GM23338 (cell line): ENCODE measurements at regions not wholly inside any gene's neighbourhood (a gene's known extent, or its start where the extent isn't known, plus 50 kb on each side); places are given as distances from the start of the nearest gene placed in this dataset.

ENCODE experiments used
- CREB1 ChIP-seq: fragments of 250-450 bp; sonication (Bioruptor Pico); IDR thresholded peaks from 2 replicates; pipeline ENCODE4 v1.5.0; 2020; ENCODE audit warnings: low read depth, mild to moderate bottlenecking, moderate library complexity
- CTCF ChIP-seq, 2 experiments: fragments of 200-600 bp in 1 of 2; sonication (generic) in 1 of 2; conservative IDR thresholded peaks; 2 replicates each; pipeline versions ENCODE4 v1.5.1 to v1.6.1; 2016 to 2017; ENCODE audit warnings: antibody characterized with exemption in 2 of 2, low read depth in 2 of 2, mild to moderate bottlenecking in 2 of 2, moderate library complexity in 1 of 2
- ETS1 ChIP-seq: IDR thresholded peaks from 2 replicates; pipeline ENCODE4 v1.6.1; 2016; ENCODE audit warnings: antibody characterized with exemption
- EZH2 ChIP-seq: fragments of 200-600 bp; sonication (generic); IDR thresholded peaks from one replicate; pipeline ENCODE4 v1.8.0; 2017; ENCODE audit warnings: antibody characterized with exemption, mild to moderate bottlenecking, low read depth; ENCODE audit not compliant: unreplicated experiment
- EZH2phosphoT487 ChIP-seq: fragments of 200-600 bp; sonication (generic); IDR thresholded peaks from one replicate; pipeline ENCODE4 v1.8.1; 2018; ENCODE audit warnings: antibody characterized with exemption; ENCODE audit not compliant: unreplicated experiment
- JUNB ChIP-seq: IDR thresholded peaks from one replicate; pipeline ENCODE4 v1.6.1; 2016; ENCODE audit warnings: antibody characterized with exemption; ENCODE audit not compliant: unreplicated experiment
- NANOG ChIP-seq: IDR thresholded peaks from 2 replicates; pipeline ENCODE4 v1.6.1; 2016; ENCODE audit warnings: antibody characterized with exemption, borderline replicate concordance
- POLR2AphosphoS5 ChIP-seq: IDR thresholded peaks from 2 replicates; pipeline ENCODE4 v1.6.1; 2016; ENCODE audit warnings: antibody characterized with exemption, low read depth
- STAT1 ChIP-seq: IDR thresholded peaks from one replicate; pipeline ENCODE4 v1.6.1; 2016; ENCODE audit warnings: antibody characterized with exemption; ENCODE audit not compliant: unreplicated experiment
- ZNF114 ChIP-seq: fragments of 250-450 bp; sonication (Bioruptor Pico); IDR thresholded peaks from 2 replicates; pipeline ENCODE4 v1.5.0; 2020; ENCODE audit warnings: mild to moderate bottlenecking, moderate library complexity
- ZNF331 ChIP-seq: fragments of 250-450 bp; sonication (Bioruptor Pico); IDR thresholded peaks from 2 replicates; pipeline ENCODE4 v1.5.0; 2020; ENCODE audit warnings: low read depth, mild to moderate bottlenecking, moderate library complexity
- TF ChIP-seq, protein P1 (sequence below): IDR thresholded peaks from one replicate; pipeline ENCODE4 v1.6.1; 2018; ENCODE audit warnings: antibody characterized with exemption; ENCODE audit not compliant: unreplicated experiment
- TF ChIP-seq, protein P2 (sequence below): fragments of 250-450 bp; sonication (Bioruptor Pico); IDR thresholded peaks from 2 replicates; pipeline ENCODE4 v1.5.0; 2020; ENCODE audit warnings: mild to moderate bottlenecking, moderate library complexity

- TF ChIP-seq CTCF (conservative IDR thresholded peaks at IDR 0.05; ENCODE audit: low read depth in 2 of 2) (no peak), ETS1 (no peak), POLR2AphosphoS5 (no peak), EZH2 (no peak), ZNF331 (no peak), CREB1 (CRISPR knock-in tag) (no peak), NANOG (no peak), EZH2phosphoT487 (no peak), JUNB (no peak), ZNF114 (CRISPR knock-in tag) (no peak), STAT1 (no peak)
- TF ChIP-seq, protein P1, sequence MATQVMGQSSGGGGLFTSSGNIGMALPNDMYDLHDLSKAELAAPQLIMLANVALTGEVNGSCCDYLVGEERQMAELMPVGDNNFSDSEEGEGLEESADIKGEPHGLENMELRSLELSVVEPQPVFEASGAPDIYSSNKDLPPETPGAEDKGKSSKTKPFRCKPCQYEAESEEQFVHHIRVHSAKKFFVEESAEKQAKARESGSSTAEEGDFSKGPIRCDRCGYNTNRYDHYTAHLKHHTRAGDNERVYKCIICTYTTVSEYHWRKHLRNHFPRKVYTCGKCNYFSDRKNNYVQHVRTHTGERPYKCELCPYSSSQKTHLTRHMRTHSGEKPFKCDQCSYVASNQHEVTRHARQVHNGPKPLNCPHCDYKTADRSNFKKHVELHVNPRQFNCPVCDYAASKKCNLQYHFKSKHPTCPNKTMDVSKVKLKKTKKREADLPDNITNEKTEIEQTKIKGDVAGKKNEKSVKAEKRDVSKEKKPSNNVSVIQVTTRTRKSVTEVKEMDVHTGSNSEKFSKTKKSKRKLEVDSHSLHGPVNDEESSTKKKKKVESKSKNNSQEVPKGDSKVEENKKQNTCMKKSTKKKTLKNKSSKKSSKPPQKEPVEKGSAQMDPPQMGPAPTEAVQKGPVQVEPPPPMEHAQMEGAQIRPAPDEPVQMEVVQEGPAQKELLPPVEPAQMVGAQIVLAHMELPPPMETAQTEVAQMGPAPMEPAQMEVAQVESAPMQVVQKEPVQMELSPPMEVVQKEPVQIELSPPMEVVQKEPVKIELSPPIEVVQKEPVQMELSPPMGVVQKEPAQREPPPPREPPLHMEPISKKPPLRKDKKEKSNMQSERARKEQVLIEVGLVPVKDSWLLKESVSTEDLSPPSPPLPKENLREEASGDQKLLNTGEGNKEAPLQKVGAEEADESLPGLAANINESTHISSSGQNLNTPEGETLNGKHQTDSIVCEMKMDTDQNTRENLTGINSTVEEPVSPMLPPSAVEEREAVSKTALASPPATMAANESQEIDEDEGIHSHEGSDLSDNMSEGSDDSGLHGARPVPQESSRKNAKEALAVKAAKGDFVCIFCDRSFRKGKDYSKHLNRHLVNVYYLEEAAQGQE: no peak
- TF ChIP-seq, protein P2, sequence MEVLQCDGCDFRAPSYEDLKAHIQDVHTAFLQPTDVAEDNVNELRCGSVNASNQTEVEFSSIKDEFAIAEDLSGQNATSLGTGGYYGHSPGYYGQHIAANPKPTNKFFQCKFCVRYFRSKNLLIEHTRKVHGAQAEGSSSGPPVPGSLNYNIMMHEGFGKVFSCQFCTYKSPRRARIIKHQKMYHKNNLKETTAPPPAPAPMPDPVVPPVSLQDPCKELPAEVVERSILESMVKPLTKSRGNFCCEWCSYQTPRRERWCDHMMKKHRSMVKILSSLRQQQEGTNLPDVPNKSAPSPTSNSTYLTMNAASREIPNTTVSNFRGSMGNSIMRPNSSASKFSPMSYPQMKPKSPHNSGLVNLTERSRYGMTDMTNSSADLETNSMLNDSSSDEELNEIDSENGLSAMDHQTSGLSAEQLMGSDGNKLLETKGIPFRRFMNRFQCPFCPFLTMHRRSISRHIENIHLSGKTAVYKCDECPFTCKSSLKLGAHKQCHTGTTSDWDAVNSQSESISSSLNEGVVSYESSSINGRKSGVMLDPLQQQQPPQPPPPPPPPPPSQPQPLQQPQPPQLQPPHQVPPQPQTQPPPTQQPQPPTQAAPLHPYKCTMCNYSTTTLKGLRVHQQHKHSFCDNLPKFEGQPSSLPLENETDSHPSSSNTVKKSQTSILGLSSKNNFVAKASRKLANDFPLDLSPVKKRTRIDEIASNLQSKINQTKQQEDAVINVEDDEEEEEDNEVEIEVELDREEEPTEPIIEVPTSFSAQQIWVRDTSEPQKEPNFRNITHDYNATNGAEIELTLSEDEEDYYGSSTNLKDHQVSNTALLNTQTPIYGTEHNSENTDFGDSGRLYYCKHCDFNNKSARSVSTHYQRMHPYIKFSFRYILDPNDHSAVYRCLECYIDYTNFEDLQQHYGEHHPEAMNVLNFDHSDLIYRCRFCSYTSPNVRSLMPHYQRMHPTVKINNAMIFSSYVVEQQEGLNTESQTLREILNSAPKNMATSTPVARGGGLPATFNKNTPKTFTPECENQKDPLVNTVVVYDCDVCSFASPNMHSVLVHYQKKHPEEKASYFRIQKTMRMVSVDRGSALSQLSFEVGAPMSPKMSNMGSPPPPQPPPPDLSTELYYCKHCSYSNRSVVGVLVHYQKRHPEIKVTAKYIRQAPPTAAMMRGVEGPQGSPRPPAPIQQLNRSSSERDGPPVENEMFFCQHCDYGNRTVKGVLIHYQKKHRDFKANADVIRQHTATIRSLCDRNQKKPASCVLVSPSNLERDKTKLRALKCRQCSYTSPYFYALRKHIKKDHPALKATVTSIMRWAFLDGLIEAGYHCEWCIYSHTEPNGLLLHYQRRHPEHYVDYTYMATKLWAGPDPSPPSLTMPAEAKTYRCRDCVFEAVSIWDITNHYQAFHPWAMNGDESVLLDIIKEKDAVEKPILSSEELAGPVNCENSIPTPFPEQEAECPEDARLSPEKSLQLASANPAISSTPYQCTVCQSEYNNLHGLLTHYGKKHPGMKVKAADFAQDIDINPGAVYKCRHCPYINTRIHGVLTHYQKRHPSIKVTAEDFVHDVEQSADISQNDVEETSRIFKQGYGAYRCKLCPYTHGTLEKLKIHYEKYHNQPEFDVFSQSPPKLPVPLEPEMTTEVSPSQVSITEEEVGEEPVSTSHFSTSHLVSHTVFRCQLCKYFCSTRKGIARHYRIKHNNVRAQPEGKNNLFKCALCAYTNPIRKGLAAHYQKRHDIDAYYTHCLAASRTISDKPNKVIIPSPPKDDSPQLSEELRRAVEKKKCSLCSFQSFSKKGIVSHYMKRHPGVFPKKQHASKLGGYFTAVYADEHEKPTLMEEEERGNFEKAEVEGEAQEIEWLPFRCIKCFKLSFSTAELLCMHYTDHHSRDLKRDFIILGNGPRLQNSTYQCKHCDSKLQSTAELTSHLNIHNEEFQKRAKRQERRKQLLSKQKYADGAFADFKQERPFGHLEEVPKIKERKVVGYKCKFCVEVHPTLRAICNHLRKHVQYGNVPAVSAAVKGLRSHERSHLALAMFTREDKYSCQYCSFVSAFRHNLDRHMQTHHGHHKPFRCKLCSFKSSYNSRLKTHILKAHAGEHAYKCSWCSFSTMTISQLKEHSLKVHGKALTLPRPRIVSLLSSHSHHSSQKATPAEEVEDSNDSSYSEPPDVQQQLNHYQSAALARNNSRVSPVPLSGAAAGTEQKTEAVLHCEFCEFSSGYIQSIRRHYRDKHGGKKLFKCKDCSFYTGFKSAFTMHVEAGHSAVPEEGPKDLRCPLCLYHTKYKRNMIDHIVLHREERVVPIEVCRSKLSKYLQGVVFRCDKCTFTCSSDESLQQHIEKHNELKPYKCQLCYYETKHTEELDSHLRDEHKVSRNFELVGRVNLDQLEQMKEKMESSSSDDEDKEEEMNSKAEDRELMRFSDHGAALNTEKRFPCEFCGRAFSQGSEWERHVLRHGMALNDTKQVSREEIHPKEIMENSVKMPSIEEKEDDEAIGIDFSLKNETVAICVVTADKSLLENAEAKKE (CRISPR knock-in tag): no peak
Observed at GRCh38 chr4:132396636-132397035, 752.5 kb upstream of the PCDH10 start.
